NCI-H69 (cell line): ENCODE measurements at regions not wholly inside any gene's neighbourhood (a gene's known extent, or its start where the extent isn't known, plus 50 kb on each side); places are given as distances from the start of the nearest gene placed in this dataset.

ENCODE experiments used
- DNase-seq: peaks from one replicate; lab custom pipeline; 2025; lab: John Stamatoyannopoulos, UW

- DNase-seq, result no peak
Measured at GRCh38 chr5:93320920-93321445, 260.0 kb downstream of the NR2F1-AS1 start.

GRCh38 chr5:93313672-93314071 lies 267.3 kb downstream of the NR2F1-AS1 start:
- DNase-seq, result no peak

DNA sequence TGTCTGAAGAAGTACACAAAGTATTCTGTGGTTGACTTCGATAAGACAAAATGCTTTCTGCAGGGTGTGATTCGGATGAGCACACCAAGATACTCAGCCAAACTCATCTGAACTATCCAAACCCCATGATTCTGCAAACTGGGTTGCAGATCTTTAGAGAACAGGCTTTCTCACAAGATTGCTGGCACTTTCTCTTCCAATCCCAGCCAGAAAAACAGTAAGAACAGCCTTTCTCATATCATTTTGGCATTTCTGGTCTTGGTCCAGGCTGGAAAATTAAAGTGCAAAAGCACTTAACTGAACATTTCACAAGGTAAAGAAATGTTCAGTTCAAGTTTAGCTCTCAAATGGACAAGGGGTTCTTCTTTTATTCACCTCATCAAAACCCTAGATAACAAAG lies 269.1 kb downstream of the NR2F1-AS1 start:
- DNase-seq, result no peak

- peak; percentile 29 for DNase-seq
Measured at GRCh38 chr5:93307557-93307956, 273.5 kb downstream of the NR2F1-AS1 start.

GRCh38 chr5:93305984-93306383 lies 275.0 kb downstream of the NR2F1-AS1 start:
- DNase-seq, result peak; percentile 53

GRCh38 chr5:93304456-93305250 lies 276.4 kb downstream of the NR2F1-AS1 start:
- peak; percentile 15 for DNase-seq

DNA sequence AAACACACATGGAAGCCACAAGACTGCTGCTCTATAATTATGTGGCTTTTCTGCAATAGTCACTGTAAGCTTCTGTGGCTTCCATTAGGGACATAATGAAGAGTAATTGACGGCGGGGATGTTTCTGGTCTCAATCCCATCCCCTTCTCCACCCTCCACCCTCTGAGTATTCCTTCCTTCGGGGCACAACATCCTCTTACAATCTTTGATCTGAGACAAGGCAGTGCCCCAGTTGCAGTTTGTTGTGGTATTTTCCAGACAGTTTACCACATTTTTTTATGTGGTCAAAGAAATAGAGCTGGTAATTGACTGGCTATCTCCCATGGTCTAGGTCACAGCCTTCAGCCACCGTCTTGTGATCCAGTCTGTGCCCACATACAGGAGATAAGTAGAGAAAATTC lies 277.7 kb downstream of the NR2F1-AS1 start:
- DNase-seq, result peak; percentile 58

- no peak for DNase-seq
Measured at GRCh38 chr5:93302711-93303110, 278.3 kb downstream of the NR2F1-AS1 start.

- DNase-seq, result peak; percentile 47
Measured at GRCh38 chr5:93300945-93301344, 280.1 kb downstream of the NR2F1-AS1 start.

GRCh38 chr5:93300309-93300923 lies 280.6 kb downstream of the NR2F1-AS1 start:
- peak; percentile 87 for DNase-seq

GRCh38 chr5:93299681-93300308 lies 281.2 kb downstream of the NR2F1-AS1 start:
- peak; percentile 98 for DNase-seq

DNA sequence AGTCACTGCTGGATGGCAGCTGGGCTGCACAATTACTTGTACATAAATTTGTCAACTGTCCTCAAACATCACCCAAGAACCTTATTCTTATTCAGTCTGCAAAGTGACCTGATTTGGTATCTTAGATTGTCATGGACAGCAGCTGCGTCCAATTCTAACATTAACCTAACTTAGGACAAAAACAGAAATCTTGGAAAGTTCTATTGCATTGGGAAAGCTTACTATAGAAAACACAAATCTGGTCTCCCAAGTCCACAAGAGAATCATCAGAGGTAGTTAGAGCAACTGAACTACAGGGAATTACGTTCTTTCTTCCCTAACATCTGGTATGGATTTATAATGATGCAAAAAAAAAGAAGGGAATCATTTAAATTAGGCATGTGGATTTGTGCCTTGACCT lies 283.9 kb downstream of the NR2F1-AS1 start:
- no peak for DNase-seq

- no peak for DNase-seq
Measured at GRCh38 chr5:93296338-93296737, 284.7 kb downstream of the NR2F1-AS1 start.

GRCh38 chr5:93294996-93295395 lies 286.0 kb downstream of the NR2F1-AS1 start:
- no peak for DNase-seq

DNA sequence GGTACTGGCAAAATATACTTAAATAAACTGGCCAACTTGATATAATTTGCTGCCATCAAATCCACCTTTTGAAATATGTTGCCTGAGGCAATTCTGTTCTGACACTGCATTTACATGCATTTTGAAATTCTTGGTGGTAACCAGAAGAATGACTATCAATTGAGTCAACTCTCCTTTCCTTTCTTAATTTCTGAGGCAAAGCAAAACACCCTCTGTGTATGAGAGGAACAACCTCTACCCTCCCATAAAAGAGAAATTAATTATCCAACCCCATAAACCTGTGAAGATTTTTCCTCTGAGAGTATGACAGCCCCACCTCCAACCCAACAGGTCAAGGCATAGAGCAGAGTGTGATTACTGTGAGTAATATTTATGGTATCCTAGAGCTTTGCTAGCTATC lies 286.8 kb downstream of the NR2F1-AS1 start:
- DNase-seq, result peak; percentile 24

DNA sequence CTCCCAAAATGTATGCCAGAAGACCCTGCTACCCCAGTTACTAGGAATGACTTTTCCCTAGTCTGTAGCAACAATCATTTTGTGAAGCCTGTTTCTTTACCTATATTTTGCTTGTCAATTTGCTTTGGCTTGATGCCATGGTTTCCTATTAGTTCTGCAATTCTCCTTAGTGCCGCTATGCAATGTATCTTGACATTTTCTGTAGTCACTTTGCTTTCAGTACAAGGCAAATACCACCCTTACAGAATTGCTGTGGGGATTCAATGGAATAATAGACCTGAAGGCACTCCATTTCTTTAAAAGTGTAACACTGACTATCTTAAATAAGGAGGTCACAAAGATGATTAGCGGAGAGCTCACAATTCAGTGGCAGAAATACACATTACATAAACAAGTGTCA lies 291.1 kb downstream of the NR2F1-AS1 start:
- DNase-seq, result peak; percentile 59

- DNase-seq, result no peak
Measured at GRCh38 chr5:93285461-93285860, 295.6 kb downstream of the NR2F1-AS1 start.

GRCh38 chr5:93281980-93282772 lies 298.8 kb downstream of the NR2F1-AS1 start:
- peak; percentile 40 for DNase-seq

DNA sequence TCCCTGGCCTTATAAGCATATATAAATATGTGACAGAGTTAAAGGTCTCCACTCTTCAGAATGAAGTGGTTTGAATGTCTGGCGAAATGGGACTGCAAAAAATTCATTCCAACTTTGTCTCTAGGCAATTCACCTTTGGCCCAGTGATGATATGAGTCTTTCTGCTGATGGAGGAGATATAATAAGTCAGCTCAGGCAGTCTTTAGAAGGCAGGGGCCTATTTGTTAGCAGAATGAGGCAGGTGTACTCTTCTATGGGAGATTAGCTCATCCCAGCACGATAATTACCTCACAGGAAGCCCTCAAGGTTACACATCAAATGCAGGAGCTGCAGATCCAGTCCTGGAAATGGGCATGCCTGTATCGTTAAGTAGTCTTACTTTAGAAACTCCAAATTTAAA lies 300.5 kb downstream of the NR2F1-AS1 start:
- DNase-seq, result peak; percentile 94

DNA sequence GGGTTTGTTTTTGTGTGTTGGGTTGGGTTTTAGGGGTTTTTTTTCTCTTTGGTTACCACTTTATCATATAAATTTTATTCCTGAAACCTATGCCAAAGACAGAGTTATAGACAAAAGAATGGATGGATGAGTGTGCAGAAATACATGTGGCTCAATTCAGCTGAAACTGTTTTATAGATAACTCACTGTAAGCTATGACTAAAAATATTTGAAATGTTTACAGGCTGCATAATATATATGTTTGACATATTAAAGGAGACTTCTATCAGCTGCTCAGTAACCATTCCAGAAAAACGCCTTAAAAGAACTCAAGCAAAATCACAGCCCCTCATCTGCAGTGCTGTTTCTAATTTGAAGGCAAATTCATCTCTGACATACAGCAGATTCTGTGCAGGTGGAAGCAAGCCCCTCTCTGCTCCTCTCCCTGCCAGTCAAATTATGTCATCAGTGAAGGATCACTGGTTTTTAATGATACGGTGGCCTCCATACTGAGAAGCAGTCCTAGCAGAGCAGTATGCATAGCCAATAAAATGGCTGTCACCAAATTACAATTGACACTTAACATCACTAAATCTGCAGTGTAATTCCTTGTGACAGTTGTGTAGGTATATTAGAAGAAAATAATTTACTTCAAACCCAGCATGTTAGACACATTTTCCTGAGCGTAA lies 301.6 kb downstream of the NR2F1-AS1 start:
- peak; percentile 92 for DNase-seq

GRCh38 chr5:93278896-93279295 lies 302.1 kb downstream of the NR2F1-AS1 start:
- peak; percentile 31 for DNase-seq
